AG04449 (cell line): ENCODE measurements at regions not wholly inside any gene's neighbourhood (a gene's known extent, or its start where the extent isn't known, plus 50 kb on each side); places are given as distances from the start of the nearest gene placed in this dataset.

Experiments
- CTCF ChIA-PET: fragments of 350-600 bp; formaldehyde crosslinking; extraction: SDS; loops from one replicate; lab custom pipeline; 2021; ENCODE audit warnings: antibody characterized with exemption; lab: Yijun Ruan, JAX
- POLR2A ChIA-PET: fragments of 400-600, 350-600 bp; formaldehyde crosslinking; extraction: SDS; loops from one replicate; lab custom pipeline; 2020; ENCODE audit warnings: antibody characterized with exemption, inconsistent platforms; lab: Yijun Ruan, JAX
- DNase-seq: peaks from one replicate; pipeline ENCODE4 v3.0.0-alpha.2; 2010; ENCODE audit warnings: low read depth, low spot score
- H3K4me3 ChIP-seq: 2 replicates; pipeline ENCODE4 v1.5.1; 2011; ENCODE audit warnings: low read depth, mild to moderate bottlenecking, control low read depth, low read length
- CTCF ChIP-seq: IDR thresholded peaks from one replicate; pipeline ENCODE4 v1.5.1; 2011; ENCODE audit warnings: mild to moderate bottlenecking, moderate library complexity, low read length, control low read depth, inconsistent platforms; ENCODE audit not compliant: insufficient read depth; ENCODE audit errors: missing control alignments

DNA sequence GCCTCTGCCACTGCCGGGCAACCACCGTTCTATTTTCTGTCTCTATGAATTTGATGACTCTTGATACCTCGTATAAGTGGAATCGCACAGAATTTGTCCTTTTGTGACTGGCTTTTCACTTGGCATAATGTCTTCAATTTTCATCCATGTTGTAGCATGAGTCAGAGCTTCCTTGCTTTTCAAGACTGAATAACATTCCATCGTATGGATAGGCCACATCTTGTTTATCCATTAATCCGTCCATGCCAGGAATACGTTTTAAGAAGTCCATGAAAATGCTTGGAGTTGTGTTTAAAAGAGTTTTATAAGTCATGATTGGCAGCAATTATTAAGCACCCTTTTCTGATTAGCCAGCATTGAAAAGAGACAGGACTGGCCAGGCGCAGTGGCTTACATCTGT, 53.6 kb upstream of the CLDN10 start:
- CTCF ChIA-PET = no interaction called here

DNA sequence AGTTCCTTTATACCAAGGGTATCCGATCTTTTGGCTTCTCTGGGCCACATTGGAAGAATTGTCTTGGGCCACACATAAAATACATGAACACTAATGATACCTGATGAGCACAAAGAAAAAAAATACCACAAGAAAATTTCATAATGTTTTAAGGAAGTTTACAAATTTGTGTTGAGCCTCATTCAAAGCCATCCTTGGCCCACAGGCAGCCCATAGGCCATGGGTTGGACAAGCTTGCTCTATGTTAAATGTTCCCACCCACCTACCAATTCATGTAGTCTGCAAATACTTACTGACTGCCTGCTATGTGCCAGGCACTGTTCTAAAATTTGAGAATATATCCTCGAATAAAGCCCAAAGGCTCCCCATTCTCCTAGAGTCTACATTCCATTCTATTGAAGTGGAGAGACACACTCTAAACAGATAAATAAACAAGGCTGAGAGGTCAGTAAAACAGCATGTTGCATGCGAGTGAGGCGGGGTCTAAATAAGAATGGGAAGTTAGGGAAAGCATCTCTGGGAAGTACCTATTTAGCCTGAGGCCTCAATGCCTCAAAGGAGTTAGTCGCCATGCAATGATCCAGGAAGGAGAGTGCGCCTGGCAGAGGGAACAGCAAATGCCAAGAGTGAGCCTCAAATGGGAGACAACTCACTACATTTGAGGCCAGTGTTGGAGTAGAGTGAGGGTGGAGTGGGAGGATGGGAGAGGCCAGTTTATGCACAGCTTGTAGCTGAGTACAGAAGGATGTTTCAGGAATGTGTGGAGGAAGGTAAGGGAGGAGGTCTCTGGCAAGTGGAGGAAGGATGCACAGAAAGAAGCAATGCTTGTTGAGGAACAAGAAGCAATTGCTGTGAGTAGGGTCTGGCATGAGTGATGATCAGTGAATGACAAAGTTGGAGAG, 52.5 kb upstream of the CLDN10 start:
- DNase-seq = no peak
- H3K4me3 ChIP-seq = no peak overlapping the region
- CTCF ChIA-PET = interaction anchor here (0.8 kb wide), 1 partner anchor 334 kb away, joined by 3 read pairs; no protein-coding TSS in a partner anchor
- TF ChIP-seq CTCF = no peak
- POLR2A ChIA-PET = no interaction called here

More for the DNA sequence above, 53.6 kb upstream of the CLDN10 start:
- no peak for TF ChIP-seq CTCF
- H3K4me3 ChIP-seq = no peak overlapping the region
- no peak for DNase-seq
- POLR2A ChIA-PET = no interaction called here

- H3K4me3 ChIP-seq = no peak overlapping the region
- POLR2A ChIA-PET = no interaction called here
- CTCF ChIA-PET = interaction anchor here (0.8 kb wide), 1 partner anchor 10 kb away, joined by 3 read pairs; no protein-coding TSS in a partner anchor
- no peak for TF ChIP-seq CTCF
- no peak for DNase-seq
Observed at GRCh38 chr13:95502216-95502615, 50.3 kb upstream of the CLDN10 start.
